SU-DHL-6 (cell line): ENCODE measurements at regions not wholly inside any gene's neighbourhood (a gene's known extent, or its start where the extent isn't known, plus 50 kb on each side); places are given as distances from the start of the nearest gene placed in this dataset.

Experiments
- H2AFZ ChIP-seq: fragments of 200-600 bp; sonication (generic); 2 replicates; pipeline ENCODE4 v1.6.1; 2014; ENCODE audit warnings: low read depth, mild to moderate bottlenecking, moderate library complexity, mixed read lengths, antibody characterized with exemption, low read length; ENCODE audit not compliant: severe bottlenecking
- H3F3A ChIP-seq: fragments of 200-600 bp; shearing (Covaris generic); 2 replicates; pipeline ENCODE4 v1.6.0; 2016; ENCODE audit warnings: antibody characterized with exemption, mild to moderate bottlenecking; ENCODE audit not compliant: insufficient read depth
- H3K27ac ChIP-seq: fragments of 200-600 bp; sonication (generic); 2 replicates; pipeline ENCODE4 v1.5.1; 2016; ENCODE audit warnings: low read depth, mild to moderate bottlenecking, low read length, moderate library complexity, mixed read lengths
- H3K27me3 ChIP-seq: fragments of 200-600 bp; sonication (generic), shearing (Covaris generic); 2 replicates; pipeline ENCODE4 v1.6.0; 2014; ENCODE audit warnings: mild to moderate bottlenecking, low read length
- H3K36me3 ChIP-seq: fragments of 200-600 bp; sonication (generic); 2 replicates; pipeline ENCODE4 v1.6.1; 2014; ENCODE audit warnings: mild to moderate bottlenecking, low read length, mixed read lengths
- H3K4me2 ChIP-seq: fragments of 300-600, 200-600 bp; shearing (Covaris generic), sonication (generic); 2 replicates; pipeline ENCODE4 v1.6.0; 2014; ENCODE audit warnings: low read length, low read depth, mild to moderate bottlenecking; ENCODE audit not compliant: poor library complexity, severe bottlenecking
- H3K4me3 ChIP-seq: fragments of 200-600 bp; sonication (generic); 2 replicates; pipeline ENCODE4 v1.5.1; 2014; ENCODE audit warnings: antibody characterized with exemption, low read length, mild to moderate bottlenecking, mixed read lengths; ENCODE audit not compliant: insufficient read depth, poor library complexity, severe bottlenecking
- H3K79me2 ChIP-seq: fragments of 200-600 bp; sonication (generic); 2 replicates; pipeline ENCODE4 v1.6.1; 2014; ENCODE audit warnings: mild to moderate bottlenecking, low read length, moderate library complexity; ENCODE audit not compliant: insufficient read depth
- H3K9ac ChIP-seq: fragments of 200-600 bp; sonication (generic); 2 replicates; pipeline ENCODE4 v1.7.0; 2014; ENCODE audit warnings: mild to moderate bottlenecking, low read length
- H3K9me2 ChIP-seq: fragments of 200-600 bp; sonication (generic); replicated peaks from 2 replicates; pipeline ENCODE4 v1.6.1; 2014; ENCODE audit warnings: low read length; ENCODE audit not compliant: insufficient read depth
- H3K9me3 ChIP-seq: fragments of 200-600 bp; sonication (generic); 2 replicates; pipeline ENCODE4 v1.6.1; 2014; ENCODE audit warnings: low read length, mixed read lengths; ENCODE audit not compliant: insufficient read depth
- H4K20me1 ChIP-seq: fragments of 200-600 bp; sonication (generic); 2 replicates; pipeline ENCODE4 v1.6.1; 2014; ENCODE audit warnings: low read depth, mild to moderate bottlenecking, antibody characterized with exemption, low read length, moderate library complexity, mixed read lengths
- EZH2phosphoT487 ChIP-seq: fragments of 200-600 bp; sonication (generic), shearing (Covaris generic); conservative IDR thresholded peaks from 2 replicates; pipeline ENCODE4 v1.6.1; 2018; ENCODE audit warnings: mild to moderate bottlenecking, antibody characterized with exemption, low read length, moderate library complexity, mixed read lengths
- TF ChIP-seq, protein P1 (sequence below): fragments of 200-600 bp; sonication (generic); IDR thresholded peaks from one replicate; pipeline ENCODE4 v1.5.1; 2017; ENCODE audit warnings: antibody characterized with exemption, mild to moderate bottlenecking, low read length, moderate library complexity; ENCODE audit not compliant: insufficient read depth, poor library complexity, severe bottlenecking

- Histone ChIP-seq H3K27ac (no peak overlapping the region), H3K4me2 (no peak overlapping the region), H3K9ac (no peak overlapping the region), H3K9me2 (no peaks in the 10 kb centered on the region), H3F3A (no peaks in the 10 kb centered on the region), H3K9me3 (no peaks in the 10 kb centered on the region), H3K4me3 (no peak overlapping the region), H3K36me3 (no peaks in the 10 kb centered on the region), H2AFZ (no peak overlapping the region), H3K27me3 (no peaks in the 10 kb centered on the region), H3K79me2 (no peaks in the 10 kb centered on the region), H4K20me1 (no peaks in the 10 kb centered on the region)
- TF ChIP-seq, protein P1, sequence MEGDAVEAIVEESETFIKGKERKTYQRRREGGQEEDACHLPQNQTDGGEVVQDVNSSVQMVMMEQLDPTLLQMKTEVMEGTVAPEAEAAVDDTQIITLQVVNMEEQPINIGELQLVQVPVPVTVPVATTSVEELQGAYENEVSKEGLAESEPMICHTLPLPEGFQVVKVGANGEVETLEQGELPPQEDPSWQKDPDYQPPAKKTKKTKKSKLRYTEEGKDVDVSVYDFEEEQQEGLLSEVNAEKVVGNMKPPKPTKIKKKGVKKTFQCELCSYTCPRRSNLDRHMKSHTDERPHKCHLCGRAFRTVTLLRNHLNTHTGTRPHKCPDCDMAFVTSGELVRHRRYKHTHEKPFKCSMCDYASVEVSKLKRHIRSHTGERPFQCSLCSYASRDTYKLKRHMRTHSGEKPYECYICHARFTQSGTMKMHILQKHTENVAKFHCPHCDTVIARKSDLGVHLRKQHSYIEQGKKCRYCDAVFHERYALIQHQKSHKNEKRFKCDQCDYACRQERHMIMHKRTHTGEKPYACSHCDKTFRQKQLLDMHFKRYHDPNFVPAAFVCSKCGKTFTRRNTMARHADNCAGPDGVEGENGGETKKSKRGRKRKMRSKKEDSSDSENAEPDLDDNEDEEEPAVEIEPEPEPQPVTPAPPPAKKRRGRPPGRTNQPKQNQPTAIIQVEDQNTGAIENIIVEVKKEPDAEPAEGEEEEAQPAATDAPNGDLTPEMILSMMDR, result no peak
- TF ChIP-seq EZH2phosphoT487, result no peak
These were observed 220.2 kb downstream of the NR4A2 start for GRCh38 chr2:156112323-156112722.

- Histone ChIP-seq H4K20me1 (no peaks in the 10 kb centered on the region), H3K36me3 (no peaks in the 10 kb centered on the region), H3K4me2 (no peak overlapping the region), H3F3A (no peaks in the 10 kb centered on the region), H3K9me3 (no peaks in the 10 kb centered on the region), H3K9me2 (no peaks in the 10 kb centered on the region), H3K79me2 (no peaks in the 10 kb centered on the region), H3K4me3 (no peak overlapping the region), H3K27me3 (no peaks in the 10 kb centered on the region), H3K27ac (no peak overlapping the region), H3K9ac (no peak overlapping the region), H2AFZ (no peak overlapping the region)
- TF ChIP-seq EZH2phosphoT487, result no peak
- TF ChIP-seq, protein P1, result no peak
These were observed 221.6 kb downstream of the NR4A2 start for GRCh38 chr2:156110890-156111289.

DNA sequence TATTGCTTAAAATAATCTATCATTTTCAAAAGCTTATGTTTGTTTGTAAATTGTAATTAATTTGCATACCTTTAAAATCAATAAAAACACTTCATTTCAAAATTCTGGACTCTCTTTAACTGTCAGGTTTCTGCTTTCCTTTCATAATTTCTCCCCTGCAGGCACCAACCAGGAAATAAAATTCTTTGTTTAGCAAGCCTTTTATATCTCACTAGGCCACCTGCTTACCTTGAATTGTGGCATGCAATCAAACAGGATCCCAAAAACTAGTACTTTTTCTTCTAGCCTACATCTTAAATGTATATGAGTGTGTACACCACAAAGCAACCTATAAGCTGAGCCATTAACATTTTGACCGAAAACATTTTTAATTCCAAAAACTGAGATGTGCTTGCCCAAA, 233.1 kb downstream of the NR4A2 start:
- Histone ChIP-seq H3K9ac (no peak overlapping the region), H3K9me3 (no peaks in the 10 kb centered on the region), H3K27me3 (no peaks in the 10 kb centered on the region), H4K20me1 (no peaks in the 10 kb centered on the region), H3K4me3 (no peak overlapping the region), H3K79me2 (no peaks in the 10 kb centered on the region), H3K9me2 (no peaks in the 10 kb centered on the region), H3F3A (no peaks in the 10 kb centered on the region), H3K36me3 (no peaks in the 10 kb centered on the region), H3K4me2 (no peak overlapping the region), H2AFZ (no peak overlapping the region), H3K27ac (no peak overlapping the region)
- TF ChIP-seq EZH2phosphoT487, result no peak
- TF ChIP-seq, protein P1, result no peak

DNA sequence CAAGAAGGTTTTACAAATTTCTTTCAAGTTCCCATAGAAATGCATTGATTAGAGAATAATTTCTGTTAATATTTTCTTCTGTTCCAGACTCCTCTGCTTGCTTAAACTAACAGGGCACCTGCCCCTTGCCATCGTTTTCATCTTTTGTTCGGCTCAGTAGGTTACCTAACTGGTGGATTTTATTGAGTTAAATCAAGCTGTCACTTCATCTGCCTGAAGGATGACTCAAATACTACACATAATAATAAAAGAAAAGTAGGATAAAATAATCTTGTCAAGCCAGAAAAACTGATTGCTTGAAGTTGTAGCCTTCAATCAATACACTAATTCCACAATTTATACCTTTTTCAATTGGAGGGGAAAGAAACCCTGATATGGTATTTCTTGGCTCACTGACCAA, 234.0 kb downstream of the NR4A2 start:
- Histone ChIP-seq H3F3A (no peaks in the 10 kb centered on the region), H3K36me3 (no peaks in the 10 kb centered on the region), H3K27ac (no peak overlapping the region), H3K9me3 (no peaks in the 10 kb centered on the region), H3K4me2 (no peak overlapping the region), H3K4me3 (no peak overlapping the region), H3K27me3 (no peaks in the 10 kb centered on the region), H4K20me1 (no peaks in the 10 kb centered on the region), H3K79me2 (no peaks in the 10 kb centered on the region), H3K9me2 (no peaks in the 10 kb centered on the region), H3K9ac (no peak overlapping the region), H2AFZ (no peak overlapping the region)
- TF ChIP-seq, protein P1, result no peak
- no peak for TF ChIP-seq EZH2phosphoT487
